Ramos (cell line): ENCODE measurements at regions not wholly inside any gene's neighbourhood (a gene's known extent, or its start where the extent isn't known, plus 50 kb on each side); places are given as distances from the start of the nearest gene placed in this dataset.
"Not testable (repeated sequence)": the region's sequence is repeated elsewhere in the genome, so short reads cannot be mapped to it uniquely, and the experiment has no call there.

Experiments used
- in situ Hi-C: fragments of 300-500 bp; cut with MboI; formaldehyde crosslinking; loops from one replicate; pipeline ENCODE4 v1.14.3; 2022; ENCODE audit warnings: low sequenced_read_pairs; ENCODE audit not compliant: unreplicated experiment

- in situ Hi-C loops, result not testable (repeated sequence)
Observed at GRCh38 chr6:27045131-27045530, 202.4 kb upstream of the PRSS16 start.

- in situ Hi-C loops, result not testable (repeated sequence)
Observed at GRCh38 chr6:27047725-27048124, 199.8 kb upstream of the PRSS16 start.

GRCh38 chr6:27049863-27050781 is 197.4 kb upstream of the PRSS16 start:
- in situ Hi-C loops, result no loop called here

GRCh38 chr6:27052082-27052730 is 195.3 kb upstream of the PRSS16 start:
- in situ Hi-C loops, result not testable (repeated sequence)

- in situ Hi-C loops, result no loop called here
Observed at GRCh38 chr6:27052731-27053082, 194.8 kb upstream of the PRSS16 start.

- in situ Hi-C loops, result no loop called here
Observed at GRCh38 chr6:27053738-27054137, 193.8 kb upstream of the PRSS16 start.

GRCh38 chr6:27056615-27057014 is 190.9 kb upstream of the PRSS16 start:
- in situ Hi-C loops, result no loop called here

- in situ Hi-C loops, result no loop called here
Observed at GRCh38 chr6:27059621-27060425, 187.7 kb upstream of the PRSS16 start.

- in situ Hi-C loops, result no loop called here
Observed at GRCh38 chr6:27061235-27061993, 186.1 kb upstream of the PRSS16 start.

GRCh38 chr6:27062755-27063154 is 184.7 kb upstream of the PRSS16 start:
- in situ Hi-C loops, result no loop called here

GRCh38 chr6:27065183-27065582 is 182.3 kb upstream of the PRSS16 start:
- in situ Hi-C loops, result no loop called here

GRCh38 chr6:27066381-27066780 is 181.1 kb upstream of the PRSS16 start:
- in situ Hi-C loops, result no loop called here

GRCh38 chr6:27066802-27067201 is 180.7 kb upstream of the PRSS16 start:
- in situ Hi-C loops, result no loop called here

GRCh38 chr6:27073441-27073840 is 174.1 kb upstream of the PRSS16 start:
- in situ Hi-C loops, result no loop called here

- in situ Hi-C loops, result loop anchor here (25.0 kb wide), 1 partner anchor 739 kb away; no protein-coding TSS in a partner anchor
Observed at GRCh38 chr6:27076116-27076515, 171.4 kb upstream of the PRSS16 start.

GRCh38 chr6:27078734-27079357 is 168.7 kb upstream of the PRSS16 start:
- in situ Hi-C loops, result loop anchor here (25.0 kb wide), 1 partner anchor 742 kb away; no protein-coding TSS in a partner anchor

- in situ Hi-C loops, result loop anchor here (10.0 to 25.0 kb wide), 2 partner anchors 476 to 744 kb away; no protein-coding TSS in a partner anchor
Observed at GRCh38 chr6:27081188-27081587, 166.3 kb upstream of the PRSS16 start.

GRCh38 chr6:27081931-27082330 is 165.6 kb upstream of the PRSS16 start:
- in situ Hi-C loops, result loop anchor here (10.0 to 25.0 kb wide), 2 partner anchors 477 to 745 kb away; no protein-coding TSS in a partner anchor

- in situ Hi-C loops, result loop anchor here (10.0 to 25.0 kb wide), 2 partner anchors 483 to 751 kb away; no protein-coding TSS in a partner anchor
Observed at GRCh38 chr6:27088068-27088467, 159.4 kb upstream of the PRSS16 start.
